ENCODE measurements at regions not wholly inside any gene's neighbourhood (a gene's known extent, or its start where the extent isn't known, plus 50 kb on each side); places are given as distances from the start of the nearest gene placed in this dataset.

- H3K4me1 ChIP-seq (ENCODE audit: insufficient read depth), result no peaks in the 10 kb centered on the region
- no peak for DNase-seq (ENCODE audit: low spot score)
- H3K79me2 ChIP-seq (replicated peaks; ENCODE audit: insufficient read depth), result no peaks in the 10 kb centered on the region
- H3K27me3 ChIP-seq (ENCODE audit: insufficient read depth), result no peaks in the 10 kb centered on the region
- TF ChIP-seq, protein P1, sequence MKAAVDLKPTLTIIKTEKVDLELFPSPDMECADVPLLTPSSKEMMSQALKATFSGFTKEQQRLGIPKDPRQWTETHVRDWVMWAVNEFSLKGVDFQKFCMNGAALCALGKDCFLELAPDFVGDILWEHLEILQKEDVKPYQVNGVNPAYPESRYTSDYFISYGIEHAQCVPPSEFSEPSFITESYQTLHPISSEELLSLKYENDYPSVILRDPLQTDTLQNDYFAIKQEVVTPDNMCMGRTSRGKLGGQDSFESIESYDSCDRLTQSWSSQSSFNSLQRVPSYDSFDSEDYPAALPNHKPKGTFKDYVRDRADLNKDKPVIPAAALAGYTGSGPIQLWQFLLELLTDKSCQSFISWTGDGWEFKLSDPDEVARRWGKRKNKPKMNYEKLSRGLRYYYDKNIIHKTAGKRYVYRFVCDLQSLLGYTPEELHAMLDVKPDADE (IDR thresholded peaks at IDR 0.05), result no peak
- no peak for TF ChIP-seq EZH2 (IDR thresholded peaks at IDR 0.05; ENCODE audit: low read depth, unreplicated experiment)
- H3K9me2 ChIP-seq (ENCODE audit: insufficient read depth), result no peaks in the 10 kb centered on the region
- H2AFZ ChIP-seq, result 0 out of 2 replicates have a peak overlapping the region, but pooled peaks have one; percentile 43
- Mint-ChIP-seq H3K4me1 (peaks cover 9% of the 10 kb centered on the region), H3K4me3 (no peak overlapping the region), H3K27me3 (ENCODE audit: insufficient read depth, low read depth, poor library complexity) (peaks cover 4% of the 10 kb centered on the region), H3K27ac (no peak overlapping the region), H3K9me3 (no peaks in the 10 kb centered on the region), H3K36me3 (ENCODE audit: low read depth) (no peaks in the 10 kb centered on the region)
- no peaks in the 10 kb centered on the region for H4K20me1 ChIP-seq (replicated peaks; ENCODE audit: insufficient read depth)
- H3K27ac ChIP-seq (ENCODE audit: low read depth), result no peak overlapping the region
- H3K36me3 ChIP-seq (ENCODE audit: insufficient read depth), result no peaks in the 10 kb centered on the region
- H3K4me2 ChIP-seq, result no peak overlapping the region
- H3K4me3 ChIP-seq, result no peak overlapping the region
- no peaks in the 10 kb centered on the region for H3F3A ChIP-seq (replicated peaks; ENCODE audit: low read depth)
- ATAC-seq, result no peak
Measured at GRCh38 chr3:72165317-72165716, 380.4 kb upstream of the PROK2 start.

DNA sequence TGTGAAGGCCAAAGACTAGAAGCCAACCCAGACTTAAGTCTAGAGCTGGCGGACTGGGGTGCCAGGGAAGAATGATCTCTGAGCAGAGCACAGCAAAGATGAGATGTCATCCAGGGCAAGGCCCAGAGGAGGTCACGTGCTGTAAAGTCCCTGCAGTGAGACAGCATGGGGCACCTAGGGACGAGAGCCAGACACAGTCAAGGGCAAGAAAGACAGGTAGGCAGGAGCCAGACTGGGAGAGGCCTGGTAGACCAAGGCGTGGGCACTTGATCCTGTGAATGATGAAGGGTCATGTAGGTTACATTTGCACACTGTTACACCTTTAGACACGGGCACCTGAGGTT lies 379.7 kb upstream of the PROK2 start:
- Histone ChIP-seq H3K27ac (ENCODE audit: low read depth) (no peak overlapping the region), H3K4me2 (no peak overlapping the region), H3K27me3 (ENCODE audit: insufficient read depth) (no peaks in the 10 kb centered on the region), H2AFZ (no peak overlapping the region), H3K79me2 (replicated peaks; ENCODE audit: insufficient read depth) (no peaks in the 10 kb centered on the region), H4K20me1 (replicated peaks; ENCODE audit: insufficient read depth) (no peaks in the 10 kb centered on the region), H3K9me2 (ENCODE audit: insufficient read depth) (no peaks in the 10 kb centered on the region), H3F3A (replicated peaks; ENCODE audit: low read depth) (no peaks in the 10 kb centered on the region), H3K36me3 (ENCODE audit: insufficient read depth) (no peaks in the 10 kb centered on the region), H3K4me1 (ENCODE audit: insufficient read depth) (no peaks in the 10 kb centered on the region), H3K4me3 (no peak overlapping the region)
- no peak for TF ChIP-seq CREB1 (CRISPR knock-in tag; IDR thresholded peaks at IDR 0.05; ENCODE audit: low read depth)
- DNase-seq (ENCODE audit: low spot score) (no peak), ATAC-seq (no peak)
- Mint-ChIP-seq H3K27me3 (ENCODE audit: insufficient read depth, low read depth, poor library complexity) (peaks cover 4% of the 10 kb centered on the region), H3K36me3 (ENCODE audit: low read depth) (no peaks in the 10 kb centered on the region), H3K9me3 (no peaks in the 10 kb centered on the region), H3K4me3 (no peak overlapping the region), H3K4me1 (peaks cover 9% of the 10 kb centered on the region), H3K27ac (peak overlapping the region; percentile 60; the same call in 1 of the 2 replicates)

DNA sequence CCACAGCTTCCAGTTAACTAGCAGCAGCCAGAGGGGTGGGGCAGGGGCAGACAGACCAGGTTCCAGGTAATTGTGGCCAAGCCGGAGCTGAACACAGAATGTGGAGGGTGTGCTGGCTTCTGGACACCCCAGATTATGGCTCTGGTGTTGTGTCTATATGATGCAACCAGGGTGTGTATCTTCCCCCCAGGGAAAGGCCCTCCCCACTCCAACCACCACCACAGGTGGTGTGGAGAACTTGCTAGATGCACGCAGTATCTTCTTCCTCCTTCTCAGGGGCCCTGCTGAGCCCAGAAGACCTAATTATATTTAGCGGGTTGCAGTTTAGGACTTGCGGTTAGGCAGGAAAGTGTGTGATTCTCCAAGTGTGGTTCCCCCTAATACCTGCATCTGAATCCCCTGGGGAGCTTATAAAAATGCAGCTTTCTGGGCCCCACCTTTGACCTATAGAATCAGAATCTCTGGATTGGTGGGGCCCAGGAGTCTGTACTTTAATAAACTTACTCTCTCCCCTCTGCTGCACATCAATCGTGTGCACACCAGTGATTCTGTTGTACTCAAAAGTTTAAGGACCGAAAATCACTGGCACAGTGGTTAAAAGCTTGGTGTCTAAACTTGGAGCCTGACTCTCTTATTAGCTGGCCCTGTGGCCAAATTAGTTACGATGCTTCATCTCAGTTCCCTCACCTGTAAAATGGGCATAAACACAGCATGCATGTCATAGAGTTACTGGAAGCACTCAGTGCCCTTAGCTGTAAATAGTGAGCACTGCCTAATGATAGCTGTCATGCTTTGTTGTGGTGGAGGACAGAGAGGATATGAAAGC lies 379.1 kb upstream of the PROK2 start:
- no peaks in the 10 kb centered on the region for H3K36me3 Mint-ChIP-seq (ENCODE audit: low read depth)
- Histone ChIP-seq H4K20me1 (replicated peaks; ENCODE audit: insufficient read depth) (no peaks in the 10 kb centered on the region), H3K27ac (ENCODE audit: low read depth) (no peak overlapping the region), H3K4me1 (ENCODE audit: insufficient read depth) (no peaks in the 10 kb centered on the region), H3F3A (replicated peaks; ENCODE audit: low read depth) (no peaks in the 10 kb centered on the region), H3K9me2 (ENCODE audit: insufficient read depth) (no peaks in the 10 kb centered on the region), H3K27me3 (ENCODE audit: insufficient read depth) (no peaks in the 10 kb centered on the region), H3K4me2 (no peak overlapping the region), H3K4me3 (no peak overlapping the region), H2AFZ (no peak overlapping the region), H3K79me2 (replicated peaks; ENCODE audit: insufficient read depth) (no peaks in the 10 kb centered on the region), H3K36me3 (ENCODE audit: insufficient read depth) (no peaks in the 10 kb centered on the region)
- DNase-seq (ENCODE audit: low spot score), result no peak
- H3K27ac Mint-ChIP-seq, result no peak overlapping the region
- no peaks in the 10 kb centered on the region for H3K9me3 Mint-ChIP-seq
- H3K4me3 Mint-ChIP-seq, result no peak overlapping the region
- peaks cover 9% of the 10 kb centered on the region for H3K4me1 Mint-ChIP-seq
- ATAC-seq, result no peak
- TF ChIP-seq, protein P2, sequence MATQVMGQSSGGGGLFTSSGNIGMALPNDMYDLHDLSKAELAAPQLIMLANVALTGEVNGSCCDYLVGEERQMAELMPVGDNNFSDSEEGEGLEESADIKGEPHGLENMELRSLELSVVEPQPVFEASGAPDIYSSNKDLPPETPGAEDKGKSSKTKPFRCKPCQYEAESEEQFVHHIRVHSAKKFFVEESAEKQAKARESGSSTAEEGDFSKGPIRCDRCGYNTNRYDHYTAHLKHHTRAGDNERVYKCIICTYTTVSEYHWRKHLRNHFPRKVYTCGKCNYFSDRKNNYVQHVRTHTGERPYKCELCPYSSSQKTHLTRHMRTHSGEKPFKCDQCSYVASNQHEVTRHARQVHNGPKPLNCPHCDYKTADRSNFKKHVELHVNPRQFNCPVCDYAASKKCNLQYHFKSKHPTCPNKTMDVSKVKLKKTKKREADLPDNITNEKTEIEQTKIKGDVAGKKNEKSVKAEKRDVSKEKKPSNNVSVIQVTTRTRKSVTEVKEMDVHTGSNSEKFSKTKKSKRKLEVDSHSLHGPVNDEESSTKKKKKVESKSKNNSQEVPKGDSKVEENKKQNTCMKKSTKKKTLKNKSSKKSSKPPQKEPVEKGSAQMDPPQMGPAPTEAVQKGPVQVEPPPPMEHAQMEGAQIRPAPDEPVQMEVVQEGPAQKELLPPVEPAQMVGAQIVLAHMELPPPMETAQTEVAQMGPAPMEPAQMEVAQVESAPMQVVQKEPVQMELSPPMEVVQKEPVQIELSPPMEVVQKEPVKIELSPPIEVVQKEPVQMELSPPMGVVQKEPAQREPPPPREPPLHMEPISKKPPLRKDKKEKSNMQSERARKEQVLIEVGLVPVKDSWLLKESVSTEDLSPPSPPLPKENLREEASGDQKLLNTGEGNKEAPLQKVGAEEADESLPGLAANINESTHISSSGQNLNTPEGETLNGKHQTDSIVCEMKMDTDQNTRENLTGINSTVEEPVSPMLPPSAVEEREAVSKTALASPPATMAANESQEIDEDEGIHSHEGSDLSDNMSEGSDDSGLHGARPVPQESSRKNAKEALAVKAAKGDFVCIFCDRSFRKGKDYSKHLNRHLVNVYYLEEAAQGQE (IDR thresholded peaks at IDR 0.05; ENCODE audit: unreplicated experiment), result no peak
- peaks cover 4% of the 10 kb centered on the region for H3K27me3 Mint-ChIP-seq (ENCODE audit: insufficient read depth, low read depth, poor library complexity)
